Ishikawa (cell line): ENCODE measurements at regions not wholly inside any gene's neighbourhood (a gene's known extent, or its start where the extent isn't known, plus 50 kb on each side); places are given as distances from the start of the nearest gene placed in this dataset.

Experiments used
- RAD21 ChIP-seq: IDR thresholded peaks from 2 replicates; pipeline ENCODE4 v1.6.1; 2012; ENCODE audit warnings: low read depth
- TEAD4 ChIP-seq: IDR thresholded peaks from 2 replicates; pipeline ENCODE4 v1.6.1; 2012

DNA sequence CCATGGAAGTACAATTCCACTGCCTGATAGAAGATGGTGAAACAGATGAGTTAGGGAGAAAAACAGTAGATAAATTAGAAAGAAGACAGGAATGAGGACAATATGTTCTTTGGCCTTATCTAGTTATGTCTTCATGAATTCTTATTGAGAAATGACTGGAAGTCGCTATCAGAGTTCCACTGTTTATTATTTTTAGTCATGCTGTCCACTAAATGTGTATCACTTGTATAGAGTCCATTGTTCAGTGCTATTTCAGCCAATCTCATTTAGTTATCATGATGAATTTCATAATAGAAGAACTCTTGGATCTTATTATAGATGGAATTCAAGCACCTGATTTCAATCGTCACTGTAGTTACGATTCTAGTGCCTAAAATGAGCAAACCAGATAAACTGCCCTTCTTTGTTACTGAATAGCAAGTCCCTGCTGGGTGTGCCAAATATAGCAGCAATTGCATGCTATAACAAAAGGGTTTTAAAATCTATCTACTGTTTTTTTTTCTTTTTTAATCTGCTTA lies 177.7 kb upstream of the COL1A2 start:
- TF ChIP-seq TEAD4 (no peak), RAD21 (no peak)
